Ascending aorta (tissue), 2 donors: ENCODE measurements at regions not wholly inside any gene's neighbourhood (a gene's known extent, or its start where the extent isn't known, plus 50 kb on each side); places are given as distances from the start of the nearest gene placed in this dataset.
A peak's percentile ranks its signal among the peaks of the same experiment; 100 is the strongest.

Source experiments
- DNase-seq, 2 donors: peaks; one replicate each; pipeline ENCODE4 v3.0.0-alpha.2; 2019; ENCODE audit warnings: low spot score in 2 of 2
- H3K27ac ChIP-seq, 2 donors: fragments of 200-600 bp; sonication (generic); one replicate each; pipeline ENCODE4 v1.5.1; 2016 to 2017; ENCODE audit warnings: mild to moderate bottlenecking in 1 of 2
- H3K27me3 ChIP-seq: fragments of 200-600 bp; sonication (generic); one replicate; pipeline ENCODE4 v1.5.1; 2017
- H3K36me3 ChIP-seq, 2 donors: fragments of 200-600 bp; sonication (generic); one replicate each; pipeline ENCODE4 v1.5.1; 2016
- H3K4me1 ChIP-seq, 2 donors: fragments of 200-600 bp; sonication (generic); one replicate each; pipeline ENCODE4 v1.5.1; 2016 to 2017; ENCODE audit warnings: mild to moderate bottlenecking in 1 of 2
- H3K4me3 ChIP-seq, 2 donors: fragments of 200-600 bp; sonication (generic); one replicate each; pipeline ENCODE4 v1.5.1; 2016 to 2017; ENCODE audit warnings: mild to moderate bottlenecking in 1 of 2
- H3K9me3 ChIP-seq, 2 donors: fragments of 200-600 bp; sonication (generic); one replicate each; pipeline ENCODE4 v1.5.1; 2016
- CTCF ChIP-seq, 3 experiments: fragments of 200-600 bp in 2 of 3; fragments of 450-650 bp in 1 of 3; sonication (generic) in 2 of 3; IDR thresholded peaks; one replicate each; pipeline ENCODE4 v1.5.1; 2016 to 2019; ENCODE audit warnings: antibody characterized with exemption in 3 of 3, mild to moderate bottlenecking in 1 of 3, moderate library complexity in 1 of 3
- intact Hi-C: fragments of 100-400 bp; cut with DNase I; formaldehyde crosslinking; loops from one replicate; pipeline ENCODE4 v1.15.1; 2023

DNA sequence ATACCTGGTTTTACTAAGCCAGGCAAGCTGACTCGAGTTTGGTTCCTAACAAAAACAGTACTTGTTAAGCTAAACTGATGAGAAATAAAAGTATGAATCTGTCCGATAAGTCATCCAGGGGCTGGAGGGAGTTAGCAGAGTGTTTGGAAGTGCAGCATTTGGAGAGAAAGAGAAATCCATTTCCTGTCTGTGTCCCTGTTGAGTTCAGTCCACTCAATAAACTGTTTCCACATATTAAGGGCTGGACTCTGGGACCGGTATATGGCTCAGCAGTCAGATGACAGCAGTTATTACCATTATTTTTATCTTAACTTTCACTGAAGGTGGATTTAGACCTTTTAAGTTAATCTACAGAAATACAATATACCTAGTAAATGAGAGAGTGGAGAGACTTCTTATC, 130.6 kb upstream of the ADRA1B start:
- no peak for TF ChIP-seq CTCF (IDR thresholded peaks at IDR 0.05)
- Histone ChIP-seq H3K27ac (peak overlapping the region; percentile 94 to 95), H3K36me3 (no peaks in the 10 kb centered on the region), H3K27me3 (no peaks in the 10 kb centered on the region), H3K9me3 (no peaks in the 10 kb centered on the region), H3K4me1 (peaks cover 10 to 65% of the 10 kb centered on the region in 2 donors), H3K4me3 (no peak overlapping the region)
- no peak for DNase-seq
- intact Hi-C loops = loop anchor here (2.0 to 10.0 kb wide), 2 partner anchors 97 to 189 kb away; no protein-coding TSS in a partner anchor

DNA sequence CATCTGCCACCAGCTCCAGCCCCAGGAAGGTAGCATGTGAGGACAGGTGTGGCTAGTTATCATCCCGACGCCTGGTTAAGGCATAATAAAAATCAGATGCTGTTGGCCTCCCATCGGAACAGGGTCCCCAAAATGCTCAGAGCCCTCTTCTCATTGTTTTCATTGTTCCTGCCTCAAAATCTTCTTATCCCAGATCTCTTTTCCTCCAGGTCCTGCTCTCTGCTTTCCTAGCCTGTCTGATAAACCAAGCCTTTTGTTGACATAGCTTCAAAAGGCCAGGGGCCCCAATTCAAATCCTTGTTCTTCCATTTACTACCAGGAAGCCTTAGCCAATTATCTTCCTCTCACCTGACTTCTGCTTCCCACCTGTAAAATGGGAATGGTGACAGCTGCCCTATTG, 130.1 kb upstream of the ADRA1B start:
- Histone ChIP-seq H3K36me3 (no peaks in the 10 kb centered on the region), H3K4me3 (no peak overlapping the region), H3K9me3 (no peaks in the 10 kb centered on the region), H3K27ac (peak overlapping the region; percentile 94 to 95), H3K4me1 (peaks cover 10 to 63% of the 10 kb centered on the region in 2 donors), H3K27me3 (no peaks in the 10 kb centered on the region)
- TF ChIP-seq CTCF (IDR thresholded peaks at IDR 0.05) = no peak
- intact Hi-C loops = loop anchor here (2.0 to 10.0 kb wide), 2 partner anchors 97 to 189 kb away; no protein-coding TSS in a partner anchor
- DNase-seq = no peak

- Histone ChIP-seq H3K36me3 (no peaks in the 10 kb centered on the region), H3K9me3 (no peaks in the 10 kb centered on the region), H3K4me1 (peaks cover 9 to 59% of the 10 kb centered on the region in 2 donors), H3K27ac (peak overlapping the region; percentile 94 to 95), H3K27me3 (no peaks in the 10 kb centered on the region), H3K4me3 (no peak overlapping the region)
- intact Hi-C loops = loop anchor here (2.0 to 10.0 kb wide), 2 partner anchors 96 to 188 kb away; no protein-coding TSS in a partner anchor
- peak; percentile 53 to 90 for DNase-seq
- TF ChIP-seq CTCF (IDR thresholded peaks at IDR 0.05) = no peak
Measured at GRCh38 chr5:159786901-159787691, 129.2 kb upstream of the ADRA1B start.

GRCh38 chr5:159787837-159788236, 128.4 kb upstream of the ADRA1B start:
- Histone ChIP-seq H3K27ac (peak overlapping the region; percentile 94 to 95), H3K9me3 (no peaks in the 10 kb centered on the region)
- DNase-seq = no peak

DNA sequence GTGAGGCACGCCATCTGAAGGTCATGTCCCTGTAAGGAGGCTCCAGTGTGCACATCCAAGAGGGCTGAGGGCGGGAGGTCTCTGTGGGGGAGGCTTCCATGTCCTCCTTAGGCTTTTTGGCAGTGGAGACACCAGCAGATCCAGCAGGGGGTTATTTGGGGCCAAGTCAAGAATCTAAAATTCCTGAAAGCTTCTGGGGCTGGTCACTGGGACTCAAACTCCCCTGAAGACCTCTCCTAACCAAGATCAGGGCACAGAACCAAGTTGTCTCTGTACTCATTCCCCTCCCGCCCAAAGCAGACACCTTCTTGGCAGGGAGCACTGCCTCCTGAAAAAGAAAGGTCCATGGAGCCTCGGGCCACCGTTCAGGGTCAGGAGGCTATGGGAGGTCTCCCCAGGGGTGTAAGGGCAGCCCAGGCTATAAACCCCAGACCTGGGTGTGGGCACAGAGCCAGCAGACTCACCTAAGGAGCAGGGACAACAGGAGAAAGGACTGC, 127.4 kb upstream of the ADRA1B start:
- no peak for TF ChIP-seq CTCF (IDR thresholded peaks at IDR 0.05)
- Histone ChIP-seq H3K27me3 (no peaks in the 10 kb centered on the region), H3K36me3 (no peaks in the 10 kb centered on the region), H3K4me1 (peaks cover 3 to 47% of the 10 kb centered on the region in 2 donors), H3K9me3 (no peaks in the 10 kb centered on the region), H3K4me3 (no peak overlapping the region), H3K27ac (peak overlapping the region; percentile 94 to 95)
- intact Hi-C loops = loop anchor here (10.0 kb wide), 1 partner anchor 186 kb away; no protein-coding TSS in a partner anchor
- no peak for DNase-seq

More at GRCh38 chr5:159787837-159788236, 128.4 kb upstream of the ADRA1B start:
- Histone ChIP-seq H3K36me3 (no peaks in the 10 kb centered on the region), H3K4me1 (peaks cover 3 to 51% of the 10 kb centered on the region in 2 donors), H3K4me3 (no peak overlapping the region), H3K27me3 (no peaks in the 10 kb centered on the region)
- TF ChIP-seq CTCF (IDR thresholded peaks at IDR 0.05) = no peak
- intact Hi-C loops = loop anchor here (2.0 to 10.0 kb wide), 2 partner anchors 95 to 187 kb away; no protein-coding TSS in a partner anchor
